GM23338 (cell line): ENCODE measurements at regions not wholly inside any gene's neighbourhood (a gene's known extent, or its start where the extent isn't known, plus 50 kb on each side); places are given as distances from the start of the nearest gene placed in this dataset.

Source experiments
- EZH2 ChIP-seq: fragments of 200-600 bp; sonication (generic); IDR thresholded peaks from one replicate; pipeline ENCODE4 v1.8.0; 2017; ENCODE audit warnings: antibody characterized with exemption, mild to moderate bottlenecking, low read depth; ENCODE audit not compliant: unreplicated experiment
- JUNB ChIP-seq: IDR thresholded peaks from one replicate; pipeline ENCODE4 v1.6.1; 2016; ENCODE audit warnings: antibody characterized with exemption; ENCODE audit not compliant: unreplicated experiment
- ZNF114 ChIP-seq: fragments of 250-450 bp; sonication (Bioruptor Pico); IDR thresholded peaks from 2 replicates; pipeline ENCODE4 v1.5.0; 2020; ENCODE audit warnings: mild to moderate bottlenecking, moderate library complexity
- TF ChIP-seq, protein P1 (sequence below), 2 experiments: fragments of 200-600 bp in 1 of 2; sonication (generic) in 1 of 2; conservative IDR thresholded peaks; 2 replicates each; pipeline versions ENCODE4 v1.5.1 to v1.6.1; 2016 to 2017; ENCODE audit warnings: antibody characterized with exemption in 2 of 2, low read depth in 2 of 2, mild to moderate bottlenecking in 2 of 2, moderate library complexity in 1 of 2
- TF ChIP-seq, protein P2 (sequence below): IDR thresholded peaks from one replicate; pipeline ENCODE4 v1.6.1; 2018; ENCODE audit warnings: antibody characterized with exemption; ENCODE audit not compliant: unreplicated experiment

DNA sequence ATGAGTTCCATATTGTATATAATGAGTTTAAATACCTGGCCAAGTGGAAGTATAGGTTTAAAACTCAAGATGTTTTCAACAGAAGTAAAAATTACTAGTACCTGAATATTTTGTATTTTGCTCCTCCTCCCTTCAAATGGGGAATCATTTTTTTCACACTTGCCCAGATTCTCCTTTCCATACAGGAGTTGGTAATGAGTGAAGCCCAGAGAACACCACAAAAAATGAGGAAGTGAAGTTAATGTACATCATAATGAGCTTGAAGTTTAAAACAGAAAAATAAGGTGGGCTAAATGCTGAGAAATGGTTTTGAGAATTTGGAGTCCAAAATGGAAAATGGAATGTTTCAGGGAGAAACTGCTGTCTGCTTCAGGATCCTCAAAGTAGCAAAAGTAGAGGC is 364.8 kb upstream of the EMCN start:
- TF ChIP-seq, protein P1, sequence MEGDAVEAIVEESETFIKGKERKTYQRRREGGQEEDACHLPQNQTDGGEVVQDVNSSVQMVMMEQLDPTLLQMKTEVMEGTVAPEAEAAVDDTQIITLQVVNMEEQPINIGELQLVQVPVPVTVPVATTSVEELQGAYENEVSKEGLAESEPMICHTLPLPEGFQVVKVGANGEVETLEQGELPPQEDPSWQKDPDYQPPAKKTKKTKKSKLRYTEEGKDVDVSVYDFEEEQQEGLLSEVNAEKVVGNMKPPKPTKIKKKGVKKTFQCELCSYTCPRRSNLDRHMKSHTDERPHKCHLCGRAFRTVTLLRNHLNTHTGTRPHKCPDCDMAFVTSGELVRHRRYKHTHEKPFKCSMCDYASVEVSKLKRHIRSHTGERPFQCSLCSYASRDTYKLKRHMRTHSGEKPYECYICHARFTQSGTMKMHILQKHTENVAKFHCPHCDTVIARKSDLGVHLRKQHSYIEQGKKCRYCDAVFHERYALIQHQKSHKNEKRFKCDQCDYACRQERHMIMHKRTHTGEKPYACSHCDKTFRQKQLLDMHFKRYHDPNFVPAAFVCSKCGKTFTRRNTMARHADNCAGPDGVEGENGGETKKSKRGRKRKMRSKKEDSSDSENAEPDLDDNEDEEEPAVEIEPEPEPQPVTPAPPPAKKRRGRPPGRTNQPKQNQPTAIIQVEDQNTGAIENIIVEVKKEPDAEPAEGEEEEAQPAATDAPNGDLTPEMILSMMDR (conservative IDR thresholded peaks at IDR 0.05; ENCODE audit: low read depth in 2 of 2) = no peak
- TF ChIP-seq ZNF114 (no peak), JUNB (no peak), EZH2 (no peak)
- TF ChIP-seq, protein P2, sequence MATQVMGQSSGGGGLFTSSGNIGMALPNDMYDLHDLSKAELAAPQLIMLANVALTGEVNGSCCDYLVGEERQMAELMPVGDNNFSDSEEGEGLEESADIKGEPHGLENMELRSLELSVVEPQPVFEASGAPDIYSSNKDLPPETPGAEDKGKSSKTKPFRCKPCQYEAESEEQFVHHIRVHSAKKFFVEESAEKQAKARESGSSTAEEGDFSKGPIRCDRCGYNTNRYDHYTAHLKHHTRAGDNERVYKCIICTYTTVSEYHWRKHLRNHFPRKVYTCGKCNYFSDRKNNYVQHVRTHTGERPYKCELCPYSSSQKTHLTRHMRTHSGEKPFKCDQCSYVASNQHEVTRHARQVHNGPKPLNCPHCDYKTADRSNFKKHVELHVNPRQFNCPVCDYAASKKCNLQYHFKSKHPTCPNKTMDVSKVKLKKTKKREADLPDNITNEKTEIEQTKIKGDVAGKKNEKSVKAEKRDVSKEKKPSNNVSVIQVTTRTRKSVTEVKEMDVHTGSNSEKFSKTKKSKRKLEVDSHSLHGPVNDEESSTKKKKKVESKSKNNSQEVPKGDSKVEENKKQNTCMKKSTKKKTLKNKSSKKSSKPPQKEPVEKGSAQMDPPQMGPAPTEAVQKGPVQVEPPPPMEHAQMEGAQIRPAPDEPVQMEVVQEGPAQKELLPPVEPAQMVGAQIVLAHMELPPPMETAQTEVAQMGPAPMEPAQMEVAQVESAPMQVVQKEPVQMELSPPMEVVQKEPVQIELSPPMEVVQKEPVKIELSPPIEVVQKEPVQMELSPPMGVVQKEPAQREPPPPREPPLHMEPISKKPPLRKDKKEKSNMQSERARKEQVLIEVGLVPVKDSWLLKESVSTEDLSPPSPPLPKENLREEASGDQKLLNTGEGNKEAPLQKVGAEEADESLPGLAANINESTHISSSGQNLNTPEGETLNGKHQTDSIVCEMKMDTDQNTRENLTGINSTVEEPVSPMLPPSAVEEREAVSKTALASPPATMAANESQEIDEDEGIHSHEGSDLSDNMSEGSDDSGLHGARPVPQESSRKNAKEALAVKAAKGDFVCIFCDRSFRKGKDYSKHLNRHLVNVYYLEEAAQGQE = no peak
